GM12891 (cell line): ENCODE measurements at regions not wholly inside any gene's neighbourhood (a gene's known extent, or its start where the extent isn't known, plus 50 kb on each side); places are given as distances from the start of the nearest gene placed in this dataset.
"Not testable (repeated sequence)": the region's sequence is repeated elsewhere in the genome, so short reads cannot be mapped to it uniquely, and the experiment has no call there.

ENCODE experiments used
- PAX5 ChIP-seq: IDR thresholded peaks from 2 replicates; pipeline ENCODE4 v1.6.1; 2011; ENCODE audit warnings: low read length, moderate library complexity, mild to moderate bottlenecking; ENCODE audit not compliant: insufficient read depth, severe bottlenecking
- POLR2A ChIP-seq: IDR thresholded peaks from 2 replicates; pipeline ENCODE4 v1.6.1; 2011; ENCODE audit warnings: low read depth, low read length, control low read depth
- POLR2AphosphoS5 ChIP-seq: IDR thresholded peaks from 2 replicates; pipeline ENCODE4 v1.6.1; 2011; ENCODE audit warnings: low read depth, low read length, control low read depth
- POU2F2 ChIP-seq: IDR thresholded peaks from 2 replicates; pipeline ENCODE4 v1.6.1; 2011; ENCODE audit warnings: low read depth, mild to moderate bottlenecking, control low read depth, low read length, moderate library complexity
- SPI1 ChIP-seq: IDR thresholded peaks from 2 replicates; pipeline ENCODE4 v1.6.1; 2011; ENCODE audit warnings: low read depth, low read length, control low read depth
- TAF1 ChIP-seq: IDR thresholded peaks from 2 replicates; pipeline ENCODE4 v1.6.1; 2011; ENCODE audit warnings: low read depth, low read length, control low read depth

GRCh38 chr4:97037411-97038145, 1105.7 kb downstream of the STPG2 start:
- TF ChIP-seq POLR2AphosphoS5, POLR2A, POU2F2, PAX5, TAF1, SPI1: not testable (repeated sequence)
